ENCODE measurements at regions not wholly inside any gene's neighbourhood (a gene's known extent, or its start where the extent isn't known, plus 50 kb on each side); places are given as distances from the start of the nearest gene placed in this dataset.

DNA sequence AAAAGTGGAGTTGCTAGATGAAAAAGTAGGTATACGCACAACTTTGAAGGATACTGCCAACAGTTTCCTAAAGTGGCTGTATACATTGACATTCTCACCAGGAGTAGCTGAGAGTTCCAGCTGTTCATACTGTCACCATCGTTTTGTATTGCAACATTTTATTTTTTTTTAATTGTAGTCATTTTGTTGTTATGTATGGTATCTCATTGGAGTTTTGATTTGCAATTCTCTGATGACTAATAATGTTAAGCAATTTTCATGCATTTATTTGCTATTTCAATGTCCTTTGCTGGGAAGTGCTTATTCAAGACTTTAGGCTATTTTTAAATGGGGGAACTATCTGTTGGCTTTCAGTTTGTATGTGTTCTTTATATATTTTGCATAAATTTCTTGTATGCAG, 185.1 kb upstream of the TGFBR2 start:
- TF ChIP-seq, protein P1, sequence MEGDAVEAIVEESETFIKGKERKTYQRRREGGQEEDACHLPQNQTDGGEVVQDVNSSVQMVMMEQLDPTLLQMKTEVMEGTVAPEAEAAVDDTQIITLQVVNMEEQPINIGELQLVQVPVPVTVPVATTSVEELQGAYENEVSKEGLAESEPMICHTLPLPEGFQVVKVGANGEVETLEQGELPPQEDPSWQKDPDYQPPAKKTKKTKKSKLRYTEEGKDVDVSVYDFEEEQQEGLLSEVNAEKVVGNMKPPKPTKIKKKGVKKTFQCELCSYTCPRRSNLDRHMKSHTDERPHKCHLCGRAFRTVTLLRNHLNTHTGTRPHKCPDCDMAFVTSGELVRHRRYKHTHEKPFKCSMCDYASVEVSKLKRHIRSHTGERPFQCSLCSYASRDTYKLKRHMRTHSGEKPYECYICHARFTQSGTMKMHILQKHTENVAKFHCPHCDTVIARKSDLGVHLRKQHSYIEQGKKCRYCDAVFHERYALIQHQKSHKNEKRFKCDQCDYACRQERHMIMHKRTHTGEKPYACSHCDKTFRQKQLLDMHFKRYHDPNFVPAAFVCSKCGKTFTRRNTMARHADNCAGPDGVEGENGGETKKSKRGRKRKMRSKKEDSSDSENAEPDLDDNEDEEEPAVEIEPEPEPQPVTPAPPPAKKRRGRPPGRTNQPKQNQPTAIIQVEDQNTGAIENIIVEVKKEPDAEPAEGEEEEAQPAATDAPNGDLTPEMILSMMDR (conservative IDR thresholded peaks at IDR 0.05), result no peak
- TF ChIP-seq ZFX (IDR thresholded peaks at IDR 0.05), result no peak
